ENCODE measurements at regions not wholly inside any gene's neighbourhood (a gene's known extent, or its start where the extent isn't known, plus 50 kb on each side); places are given as distances from the start of the nearest gene placed in this dataset.
A peak's percentile ranks its signal among the peaks of the same experiment; 100 is the strongest.

GRCh38 chr2:19667536-19667949 is 234.2 kb downstream of the TTC32 start:
- no peak overlapping the region for H3K27ac Mint-ChIP-seq (ENCODE audit: low read depth, unreplicated experiment)
- no peak for TF ChIP-seq CTCF (IDR thresholded peaks at IDR 0.05; ENCODE audit: unreplicated experiment)
- no TSS peak for BruUV-seq (replicated peaks)
- ChIA-PET CTCF (interaction anchor here (0.6 to 8.8 kb wide), 14 partner anchors 10 to 1290 kb away, joined by 3 to 62 read pairs (median 6); partner anchors contain the start of gene OSR1), POLR2A (interaction anchor here (0.8 to 1.3 kb wide), 4 partner anchors 127 to 295 kb away, joined by 3 read pairs; no protein-coding TSS in a partner anchor)
- no peaks in the 10 kb centered on the region for H3K9me3 Mint-ChIP-seq (ENCODE audit: unreplicated experiment)
- H3K4me1 Mint-ChIP-seq (ENCODE audit: insufficient read depth, unreplicated experiment), result no peaks in the 10 kb centered on the region
- intact Hi-C loops (cut with micrococcal nuclease), result loop anchor here (1.0 to 5.0 kb wide), 6 partner anchors 129 to 1145 kb away; no protein-coding TSS in a partner anchor
- no peak overlapping the region for H3K4me3 Mint-ChIP-seq (ENCODE audit: unreplicated experiment)
- no peaks in the 10 kb centered on the region for H3K36me3 Mint-ChIP-seq (ENCODE audit: insufficient read depth, unreplicated experiment)
- no peak for DNase-seq (ENCODE audit: unreplicated experiment)
- no peaks in the 10 kb centered on the region for H3K27me3 Mint-ChIP-seq (ENCODE audit: insufficient read depth, unreplicated experiment)

- Mint-ChIP-seq H3K27me3 (ENCODE audit: insufficient read depth, unreplicated experiment) (no peaks in the 10 kb centered on the region), H3K36me3 (ENCODE audit: insufficient read depth, unreplicated experiment) (no peaks in the 10 kb centered on the region), H3K4me1 (ENCODE audit: insufficient read depth, unreplicated experiment) (no peaks in the 10 kb centered on the region), H3K9me3 (ENCODE audit: unreplicated experiment) (no peaks in the 10 kb centered on the region), H3K27ac (ENCODE audit: low read depth, unreplicated experiment) (no peak overlapping the region), H3K4me3 (ENCODE audit: unreplicated experiment) (no peak overlapping the region)
- CTCF ChIA-PET, result interaction anchor here (0.7 to 8.8 kb wide), 16 partner anchors 10 to 1290 kb away, joined by 3 to 62 read pairs (median 4); partner anchors contain the start of gene OSR1
- DNase-seq (ENCODE audit: unreplicated experiment), result peak; percentile 59
- intact Hi-C loops (cut with micrococcal nuclease), result loop anchor here (1.0 to 5.0 kb wide), 6 partner anchors 129 to 1145 kb away; no protein-coding TSS in a partner anchor
- BruUV-seq (replicated peaks), result no TSS peak
- TF ChIP-seq CTCF (IDR thresholded peaks at IDR 0.05; ENCODE audit: unreplicated experiment), result peak; percentile 60
- POLR2A ChIA-PET, result interaction anchor here (0.7 to 1.3 kb wide), 6 partner anchors 91 to 295 kb away, joined by 3 read pairs; no protein-coding TSS in a partner anchor
Measured at GRCh38 chr2:19667085-19667484, 234.7 kb downstream of the TTC32 start.

- Mint-ChIP-seq H3K27me3 (ENCODE audit: insufficient read depth, unreplicated experiment) (no peaks in the 10 kb centered on the region), H3K27ac (ENCODE audit: low read depth, unreplicated experiment) (no peak overlapping the region), H3K4me1 (ENCODE audit: insufficient read depth, unreplicated experiment) (no peaks in the 10 kb centered on the region), H3K36me3 (ENCODE audit: insufficient read depth, unreplicated experiment) (no peaks in the 10 kb centered on the region), H3K9me3 (ENCODE audit: unreplicated experiment) (no peaks in the 10 kb centered on the region), H3K4me3 (ENCODE audit: unreplicated experiment) (no peak overlapping the region)
- BruUV-seq (replicated peaks), result no TSS peak
- no peak for TF ChIP-seq CTCF (IDR thresholded peaks at IDR 0.05; ENCODE audit: unreplicated experiment)
- intact Hi-C loops (cut with micrococcal nuclease), result loop anchor here (5.0 kb wide), 1 partner anchor 1142 kb away; no protein-coding TSS in a partner anchor
- peak; percentile 36 for DNase-seq (ENCODE audit: unreplicated experiment)
- POLR2A ChIA-PET, result interaction anchor here (0.5 to 1.1 kb wide), 3 partner anchors 12 to 598 kb away, joined by 3 to 4 read pairs (median 3); no protein-coding TSS in a partner anchor
- CTCF ChIA-PET, result interaction anchor here (1.0 to 8.8 kb wide), 5 partner anchors 14 to 914 kb away, joined by 3 to 62 read pairs (median 4); no protein-coding TSS in a partner anchor
Measured at GRCh38 chr2:19664646-19665045, 237.1 kb downstream of the TTC32 start.

GRCh38 chr2:19659024-19659792 is 242.6 kb downstream of the TTC32 start:
- CTCF ChIA-PET, result interaction anchor here (0.6 kb wide), 1 partner anchor 213 kb away, joined by 3 read pairs; no protein-coding TSS in a partner anchor
- Mint-ChIP-seq H3K27me3 (ENCODE audit: insufficient read depth, unreplicated experiment) (no peaks in the 10 kb centered on the region), H3K9me3 (ENCODE audit: unreplicated experiment) (no peaks in the 10 kb centered on the region), H3K27ac (ENCODE audit: low read depth, unreplicated experiment) (no peak overlapping the region), H3K4me3 (ENCODE audit: unreplicated experiment) (no peak overlapping the region), H3K4me1 (ENCODE audit: insufficient read depth, unreplicated experiment) (peaks cover 14% of the 10 kb centered on the region), H3K36me3 (ENCODE audit: insufficient read depth, unreplicated experiment) (peaks cover 6% of the 10 kb centered on the region)
- BruUV-seq (replicated peaks), result no TSS peak
- DNase-seq (ENCODE audit: unreplicated experiment), result no peak
- no peak for TF ChIP-seq CTCF (IDR thresholded peaks at IDR 0.05; ENCODE audit: unreplicated experiment)
- POLR2A ChIA-PET, result interaction anchor here (1.2 kb wide), 1 partner anchor 9 kb away, joined by 4 read pairs; no protein-coding TSS in a partner anchor
- intact Hi-C loops (cut with micrococcal nuclease), result no loop called here
